LNCaP clone FGC (cell line): ENCODE measurements at regions not wholly inside any gene's neighbourhood (a gene's known extent, or its start where the extent isn't known, plus 50 kb on each side); places are given as distances from the start of the nearest gene placed in this dataset.

Source experiments
- DNase-seq: peaks from one replicate; pipeline ENCODE4 v3.0.0-alpha.2; 2011; ENCODE audit warnings: low read depth
- H3K4me3 ChIP-seq: 2 replicates; pipeline ENCODE4 v1.5.1; 2011; ENCODE audit warnings: mild to moderate bottlenecking, low read depth, low read length, control low read depth
- CTCF ChIP-seq: IDR thresholded peaks from 2 replicates; pipeline ENCODE4 v1.5.1; 2012; ENCODE audit warnings: mild to moderate bottlenecking; ENCODE audit not compliant: control insufficient read depth, insufficient read depth; ENCODE audit errors: extremely low read depth

GRCh38 chr1:14313731-14314431 lies 284.6 kb upstream of the KAZN start:
- no peak for TF ChIP-seq CTCF
- DNase-seq = no peak

GRCh38 chr1:14318830-14319229 lies 279.7 kb upstream of the KAZN start:
- no peak for TF ChIP-seq CTCF
- DNase-seq = no peak
- H3K4me3 ChIP-seq = no peak overlapping the region

More at GRCh38 chr1:14313731-14314431, 284.6 kb upstream of the KAZN start:
- no peak overlapping the region for H3K4me3 ChIP-seq

- no peak overlapping the region for H3K4me3 ChIP-seq
- DNase-seq = no peak
- no peak for TF ChIP-seq CTCF
Measured at GRCh38 chr1:14320518-14320917, 278.0 kb upstream of the KAZN start.

- no peak overlapping the region for H3K4me3 ChIP-seq
- no peak for DNase-seq
- no peak for TF ChIP-seq CTCF
Measured at GRCh38 chr1:14320986-14321385, 277.5 kb upstream of the KAZN start.

GRCh38 chr1:14321422-14321821 lies 277.1 kb upstream of the KAZN start:
- TF ChIP-seq CTCF = no peak
- DNase-seq = no peak
- H3K4me3 ChIP-seq = no peak overlapping the region

GRCh38 chr1:14323568-14324247 lies 274.8 kb upstream of the KAZN start:
- no peak overlapping the region for H3K4me3 ChIP-seq
- TF ChIP-seq CTCF = no peak
- no peak for DNase-seq
